GM19463 (cell line): ENCODE measurements at regions not wholly inside any gene's neighbourhood (a gene's known extent, or its start where the extent isn't known, plus 50 kb on each side); places are given as distances from the start of the nearest gene placed in this dataset.
"Not testable (repeated sequence)": the region's sequence is repeated elsewhere in the genome, so short reads cannot be mapped to it uniquely, and the experiment has no call there.

Experiments used
- ATAC-seq: cut with Tn5 transposase; IDR thresholded peaks from one replicate; pipeline ENCODE4 v1.9.1; 2021; ENCODE audit warnings: mild to moderate bottlenecking, moderate library complexity; ENCODE audit not compliant: unreplicated experiment

DNA sequence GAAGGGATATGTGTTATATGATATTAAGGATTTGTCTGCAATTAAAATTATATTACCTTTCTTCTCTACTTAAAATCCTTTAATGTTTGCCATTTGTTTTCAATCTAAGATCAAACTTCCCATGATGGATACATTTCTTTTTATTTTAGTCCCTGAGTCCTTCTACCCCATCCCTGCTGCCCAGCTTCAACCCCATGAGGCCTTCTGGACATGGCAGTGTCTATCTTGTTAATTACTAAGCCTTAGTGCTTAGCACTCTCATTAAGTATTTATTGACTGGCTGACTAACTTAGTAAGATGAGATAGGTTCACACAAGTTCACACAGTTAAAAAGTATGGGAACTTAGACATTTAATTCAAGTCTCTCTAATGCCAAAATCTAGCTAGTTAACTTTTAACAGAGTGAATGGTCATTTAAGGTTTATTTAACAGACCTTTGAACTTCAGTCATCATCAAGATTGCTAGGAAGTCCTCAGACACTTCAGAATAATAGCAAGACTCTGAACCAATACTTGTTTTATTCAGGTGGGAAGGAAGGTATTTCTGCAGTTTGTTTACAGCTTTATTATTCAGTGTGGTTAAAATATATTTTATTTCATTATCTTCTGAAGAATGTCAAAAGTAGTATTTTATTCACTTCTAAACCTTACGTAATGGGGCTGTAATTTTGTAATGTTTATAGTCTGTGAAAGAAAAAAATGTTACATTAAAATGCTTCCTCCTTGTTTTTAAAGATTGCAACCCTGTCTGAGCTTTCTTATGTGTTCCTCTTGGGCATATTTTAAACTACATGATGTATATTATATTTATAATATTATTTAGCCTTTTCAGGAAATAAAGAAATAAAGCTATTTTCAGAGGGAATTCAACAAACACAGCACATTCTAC is 848.9 kb downstream of the REEP3 start:
- ATAC-seq: no peak

DNA sequence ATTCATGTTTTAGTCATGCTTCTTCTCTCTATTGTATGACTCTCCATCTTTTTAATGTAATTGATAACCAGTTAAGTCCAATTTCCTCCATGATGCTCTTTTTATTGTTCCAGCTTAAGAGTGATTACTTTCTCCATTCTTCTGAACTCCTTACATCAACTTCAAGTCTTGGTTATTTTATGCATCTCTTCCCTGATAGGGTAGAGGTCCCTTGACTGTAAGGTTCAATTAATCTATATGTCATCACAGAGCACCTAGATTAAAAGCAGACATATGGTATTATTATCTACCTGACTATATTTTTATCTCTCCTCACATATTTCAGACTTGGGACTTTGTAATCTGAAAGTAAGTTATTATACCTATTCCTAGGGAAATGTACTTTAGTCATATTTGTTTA is 853.1 kb downstream of the REEP3 start:
- ATAC-seq: no peak

DNA sequence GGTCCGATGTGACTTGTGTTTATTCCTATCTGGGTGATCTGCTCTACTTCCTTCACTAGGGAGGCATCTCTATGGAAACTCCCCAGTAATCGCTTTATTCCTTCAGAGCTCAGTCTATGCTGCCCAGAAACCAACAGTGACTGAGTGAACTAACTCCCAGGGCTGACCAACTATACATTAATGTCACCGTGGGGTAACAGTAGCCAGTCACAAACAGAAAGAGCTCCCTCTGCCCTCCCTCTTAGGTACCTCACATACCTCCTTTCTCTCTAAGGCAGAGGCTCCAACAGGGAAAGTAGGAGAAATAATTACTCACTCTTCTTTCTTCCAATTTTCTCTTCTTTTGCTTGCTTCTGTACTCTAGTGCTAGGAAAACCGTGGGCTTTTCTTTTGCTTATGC is 855.0 kb downstream of the REEP3 start:
- ATAC-seq: no peak

DNA sequence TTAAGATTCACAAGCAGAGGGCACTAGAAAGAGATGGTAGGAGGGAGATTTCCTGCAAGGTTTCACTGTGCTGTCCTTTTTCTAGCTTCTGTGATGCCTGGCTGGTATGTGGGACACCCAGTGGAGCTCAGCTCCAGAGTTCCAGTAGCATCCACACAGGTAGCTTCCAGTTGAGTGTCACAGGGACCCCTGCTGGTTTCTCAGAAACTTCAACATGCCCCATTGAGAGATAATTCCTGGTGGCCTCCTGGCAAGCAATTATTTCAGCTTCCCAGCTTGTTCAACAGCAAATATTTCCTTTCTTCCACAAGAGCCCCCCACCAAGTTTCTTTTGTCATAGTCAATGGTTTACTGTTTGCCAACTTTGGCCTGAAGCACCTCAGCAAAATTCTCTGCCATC is 858.7 kb downstream of the REEP3 start:
- no peak for ATAC-seq

DNA sequence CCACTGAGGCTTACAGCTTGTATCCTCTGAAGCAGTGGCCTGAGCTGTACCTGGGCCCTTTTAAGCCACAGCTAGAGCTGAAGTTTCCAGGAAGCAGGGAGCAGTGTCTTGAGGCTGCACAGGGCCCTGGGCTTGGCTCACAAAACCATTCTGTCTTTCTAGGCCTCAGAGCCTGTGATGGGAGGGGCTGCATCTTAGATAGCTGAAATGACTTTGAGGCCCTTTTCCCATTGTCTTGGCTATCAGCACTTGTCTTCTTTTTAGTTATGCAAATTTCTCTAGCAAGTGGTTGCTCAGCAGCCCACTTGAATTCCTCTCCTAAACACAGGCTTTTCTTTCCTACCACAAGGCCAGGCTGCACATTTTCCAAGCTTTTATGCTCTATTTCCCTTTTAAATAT is 864.2 kb downstream of the REEP3 start:
- no peak for ATAC-seq

DNA sequence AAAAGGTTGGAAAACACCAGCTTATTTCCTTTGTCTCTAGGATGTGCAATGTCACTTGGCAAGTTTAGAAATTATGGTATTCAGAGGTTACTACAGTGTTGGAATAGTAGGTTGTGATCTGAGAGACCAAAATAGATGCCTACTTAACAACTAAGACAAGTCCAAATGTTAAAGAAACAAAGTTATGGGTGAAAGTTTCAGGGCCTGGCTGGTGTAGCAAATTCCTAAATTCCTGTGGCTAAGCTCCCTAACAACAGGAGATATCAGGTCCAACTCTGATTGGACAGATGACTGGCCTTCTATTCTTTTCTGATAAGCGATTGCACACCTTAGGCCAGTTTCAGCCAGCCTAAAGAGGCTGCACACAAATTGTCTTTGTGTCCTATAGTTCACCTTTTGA is 873.5 kb downstream of the REEP3 start:
- ATAC-seq: no peak

DNA sequence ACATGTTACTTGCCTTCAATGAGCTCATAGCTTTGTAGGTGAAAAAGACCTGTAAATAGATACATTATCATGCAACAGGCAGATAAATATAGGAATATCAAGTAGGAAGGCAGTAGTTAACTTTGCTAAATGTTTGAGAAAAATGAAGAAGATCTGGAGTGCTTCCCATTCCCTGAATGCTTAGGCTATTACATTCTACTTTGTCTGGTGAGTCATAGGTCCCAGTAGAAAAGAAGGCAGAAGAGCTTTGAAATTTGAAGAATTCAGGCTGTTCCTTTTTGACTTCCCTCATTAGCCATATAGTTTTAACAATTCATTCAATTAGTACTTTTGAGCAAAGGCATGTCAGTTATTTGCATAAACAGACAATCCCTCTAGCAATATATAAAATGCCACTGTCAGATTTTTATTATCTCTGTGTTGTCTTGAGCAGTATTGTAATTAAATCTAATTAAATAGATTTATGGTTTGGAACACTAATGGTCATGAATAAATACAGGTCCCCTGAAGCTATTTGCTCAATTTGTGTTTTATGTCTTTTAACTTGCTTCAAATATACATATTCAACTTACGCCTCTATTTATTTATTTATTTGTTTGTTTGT is 875.0 kb downstream of the REEP3 start:
- ATAC-seq: no peak

DNA sequence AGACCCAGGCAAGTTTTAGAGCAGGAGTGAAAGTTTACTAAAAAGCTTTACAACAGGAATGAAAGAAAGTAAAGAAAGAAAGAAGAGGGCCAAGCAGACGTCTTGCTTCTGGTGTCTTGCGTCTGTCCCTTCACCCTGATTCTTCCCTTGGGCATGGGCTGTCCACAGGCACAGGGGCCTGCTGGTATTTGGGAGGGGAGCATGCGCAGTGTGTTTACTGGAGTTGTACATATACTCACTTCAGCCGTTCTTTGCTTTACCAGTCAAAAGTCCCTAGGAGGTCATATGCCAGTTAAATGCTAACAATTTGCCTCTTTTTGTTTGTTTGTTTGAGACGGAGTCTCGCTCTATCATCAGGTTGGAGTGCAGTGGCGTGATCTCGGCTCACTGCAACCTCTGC is 875.9 kb downstream of the REEP3 start:
- no peak for ATAC-seq

DNA sequence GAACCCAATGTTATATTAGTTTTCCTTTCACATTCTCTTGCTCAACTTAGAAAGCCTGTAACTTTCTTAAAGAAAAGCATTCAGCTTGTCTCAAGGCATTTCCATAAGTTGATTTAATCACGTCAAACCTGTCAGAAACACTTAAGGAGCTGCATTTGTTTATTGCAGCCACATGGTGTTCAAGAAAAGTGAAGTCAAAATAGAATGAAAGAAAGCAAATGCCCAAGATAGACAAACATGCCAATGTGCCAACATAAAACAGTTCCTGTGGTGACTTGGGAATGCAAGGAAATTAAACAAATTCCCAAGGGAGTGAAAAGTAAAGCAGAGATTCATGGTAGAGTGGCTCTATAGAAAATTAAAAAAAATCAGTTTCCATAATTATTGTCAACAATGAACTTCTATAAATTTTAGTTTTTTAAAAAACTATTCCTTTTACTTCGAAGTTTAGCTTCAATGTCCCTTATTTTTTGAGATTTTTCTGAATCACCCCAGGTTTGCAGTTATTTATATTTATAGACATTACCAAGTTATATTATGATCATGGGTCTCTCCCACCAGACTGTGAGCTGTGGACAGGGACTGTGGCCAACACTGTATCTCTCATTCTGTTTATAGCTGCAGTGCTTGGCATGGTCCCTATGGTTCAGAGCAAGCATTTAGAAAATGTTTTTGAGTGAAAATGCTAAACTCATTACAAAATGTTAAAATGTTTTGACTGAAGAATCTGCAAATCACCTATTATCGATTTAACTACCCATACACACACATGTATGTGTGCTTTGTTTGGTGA is 887.4 kb downstream of the REEP3 start:
- no peak for ATAC-seq

DNA sequence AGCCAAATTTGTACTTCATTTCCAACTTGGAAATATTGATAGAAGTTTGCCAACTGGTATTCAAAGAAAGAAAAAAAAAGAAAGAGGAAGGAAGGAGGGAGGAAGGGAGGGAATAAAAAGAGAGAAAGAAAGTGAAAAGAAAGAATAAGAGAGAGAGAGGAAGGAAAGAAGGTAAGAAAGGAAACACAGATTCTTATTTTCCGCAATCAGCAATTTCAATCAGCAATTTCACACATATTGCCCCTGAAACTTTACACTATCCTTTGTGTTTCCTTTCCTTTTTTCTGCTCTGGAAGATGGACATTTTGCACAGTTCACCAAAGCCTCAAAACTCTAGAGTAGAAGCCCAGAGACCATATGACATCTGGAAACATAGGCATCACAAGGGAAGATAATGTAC is 888.1 kb downstream of the REEP3 start:
- no peak for ATAC-seq

DNA sequence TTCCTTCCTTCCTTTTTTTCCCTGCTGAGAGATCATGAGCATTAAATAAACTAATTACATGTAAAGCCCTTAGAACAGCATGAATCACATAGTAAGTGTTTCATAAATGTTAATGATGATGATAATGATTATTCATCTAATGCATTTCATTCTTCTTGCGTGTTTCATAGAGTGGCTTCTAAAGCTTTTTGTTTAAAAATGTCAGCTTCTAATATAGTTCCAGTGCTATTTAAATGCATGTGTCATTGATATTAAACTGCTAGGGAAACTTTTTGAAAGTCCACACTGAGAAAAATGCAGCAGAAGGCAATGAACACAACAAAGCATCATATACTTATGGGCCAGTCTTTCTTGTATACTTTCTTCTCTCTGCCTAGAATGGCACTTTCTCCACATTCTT is 894.8 kb downstream of the REEP3 start:
- ATAC-seq: no peak

DNA sequence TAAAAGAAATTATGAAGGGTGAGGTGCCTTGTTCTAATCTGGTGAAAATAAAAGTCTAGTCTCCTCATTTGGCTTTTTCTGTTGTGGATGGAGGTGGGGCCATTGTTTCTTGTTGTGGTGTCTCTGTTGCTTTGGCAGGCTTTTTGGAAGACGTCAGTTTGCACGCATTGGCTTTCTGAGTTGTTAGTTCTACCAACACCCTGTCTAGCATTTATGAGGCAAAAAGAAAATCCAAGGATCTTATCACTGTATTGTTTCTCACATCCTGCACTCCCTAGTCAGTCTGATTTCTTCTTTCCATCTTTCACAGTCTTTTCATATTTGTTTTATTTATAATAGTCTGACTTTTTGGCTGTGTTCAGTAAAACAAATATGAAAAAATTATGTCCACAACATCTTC is 898.3 kb downstream of the REEP3 start:
- ATAC-seq: no peak

DNA sequence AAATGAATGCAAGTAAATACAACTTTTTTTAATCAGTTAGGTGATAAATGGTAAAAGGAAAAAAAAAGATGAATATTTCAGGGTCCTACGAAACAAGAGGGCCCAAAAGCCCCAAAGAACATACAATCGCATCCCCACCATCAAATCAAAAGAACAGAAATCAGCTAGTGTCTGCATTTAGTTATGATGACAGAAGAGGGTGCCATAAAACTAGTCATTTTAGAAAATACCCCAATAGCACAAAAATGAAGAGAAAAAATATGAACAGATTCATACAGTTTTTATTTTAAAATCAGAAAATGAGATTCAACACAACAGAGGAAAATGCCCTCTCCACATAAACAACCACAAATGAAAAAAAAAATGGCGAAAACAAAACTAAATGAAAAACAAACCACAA is 905.5 kb downstream of the REEP3 start:
- ATAC-seq: no peak

DNA sequence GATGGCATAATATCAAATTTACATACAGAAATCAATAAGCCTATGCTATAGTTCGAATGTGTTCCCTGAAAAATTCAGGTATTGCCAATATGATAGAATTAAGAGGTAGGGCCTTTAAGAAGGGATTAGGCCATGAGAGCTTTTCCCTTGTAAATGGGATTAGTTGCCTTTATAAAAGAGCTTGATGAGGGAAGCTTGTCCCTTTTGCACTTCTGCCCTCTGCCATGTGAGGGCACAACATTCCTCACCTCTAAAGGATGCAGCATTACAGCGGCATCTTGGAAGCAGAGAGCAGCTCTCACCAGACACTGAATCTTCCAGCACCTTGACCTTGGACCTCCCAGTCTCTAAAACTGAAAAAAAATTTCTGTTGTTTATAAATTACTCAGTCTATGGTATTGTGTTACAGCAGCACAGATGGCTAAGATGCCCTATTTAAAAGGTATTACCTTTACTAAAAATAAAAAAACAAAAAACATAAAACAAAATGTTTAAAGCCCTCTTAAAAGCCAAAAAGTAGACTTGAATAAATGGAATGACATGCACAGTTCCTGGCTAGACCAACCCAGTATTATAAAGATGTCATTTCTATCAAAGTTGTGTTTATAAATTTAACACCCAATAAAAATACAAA is 909.6 kb downstream of the REEP3 start:
- ATAC-seq: no peak

DNA sequence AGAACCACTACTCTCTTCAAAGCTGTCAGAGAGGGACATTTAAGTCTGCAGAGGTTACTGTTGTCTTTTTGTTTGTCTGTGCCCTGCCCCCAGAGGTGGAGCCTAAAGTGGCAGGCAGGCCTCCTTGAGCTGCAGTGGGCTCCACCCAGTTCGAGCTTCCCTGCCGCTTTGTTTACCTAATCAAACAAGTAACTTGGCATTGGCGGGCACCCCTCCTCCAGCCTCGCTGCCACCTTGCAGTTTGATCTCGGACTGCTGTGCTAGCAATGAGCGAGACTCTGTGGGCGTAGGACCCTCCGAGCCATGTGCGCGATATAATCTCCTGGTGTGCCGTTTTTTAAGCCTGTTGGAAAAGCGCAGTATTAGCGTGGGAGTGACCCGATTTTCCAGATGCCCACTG is 920.7 kb downstream of the REEP3 start:
- not testable (repeated sequence) for ATAC-seq

DNA sequence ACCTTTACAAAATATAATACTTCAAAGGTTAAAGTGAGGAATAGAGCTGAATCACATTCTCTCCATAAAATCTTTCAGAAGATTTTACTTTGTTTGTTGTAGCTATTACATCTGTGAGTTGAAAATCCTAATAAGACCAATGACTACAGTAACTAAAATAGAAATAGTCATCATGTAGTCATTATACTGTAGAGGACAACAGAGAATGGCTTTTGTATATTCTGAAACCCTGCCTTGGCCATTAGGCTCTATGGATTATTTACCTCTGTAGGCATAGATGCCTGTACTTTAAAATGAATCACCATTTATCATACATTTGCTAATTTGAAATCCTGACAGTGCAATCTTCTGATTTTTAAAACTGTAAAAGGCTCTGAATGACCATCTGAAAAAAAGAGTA is 923.0 kb downstream of the REEP3 start:
- no peak for ATAC-seq

DNA sequence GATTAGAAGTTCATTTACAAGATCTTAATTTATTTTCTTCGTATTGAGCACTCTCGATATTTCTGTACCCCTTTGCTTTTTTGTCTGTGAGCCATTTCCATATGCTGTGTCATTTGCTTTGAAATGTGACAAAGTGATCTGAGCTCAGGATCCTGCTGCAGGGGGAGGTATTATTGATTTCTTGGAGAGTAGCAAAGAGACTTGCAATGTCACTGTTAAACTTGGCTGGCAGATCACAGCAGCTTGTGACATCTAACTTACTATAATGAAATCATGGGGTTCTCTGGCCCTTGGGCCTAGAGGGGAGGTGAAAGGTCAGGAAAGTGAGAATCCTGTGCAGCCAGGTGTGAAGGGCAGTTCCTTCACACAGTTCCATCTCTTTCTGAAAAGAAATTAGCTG is 923.4 kb downstream of the REEP3 start:
- ATAC-seq: no peak

DNA sequence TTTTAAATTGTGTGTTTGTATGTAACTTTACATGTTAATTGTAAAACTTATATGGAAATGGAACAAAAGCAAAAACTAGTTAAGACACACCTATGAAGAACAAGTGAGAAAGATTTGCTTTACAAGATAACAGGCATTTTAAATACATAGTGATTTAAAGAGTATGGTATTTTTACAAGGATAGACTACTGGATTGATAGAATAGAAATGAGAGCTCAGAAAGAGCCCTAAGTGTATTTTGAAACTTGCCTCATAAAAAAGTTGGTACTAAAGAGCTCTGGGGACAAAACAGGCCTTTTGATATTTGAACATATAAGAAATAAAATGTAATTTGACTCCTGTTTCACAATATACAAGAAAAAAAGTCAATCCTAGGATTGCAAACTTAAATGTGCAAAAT is 928.4 kb downstream of the REEP3 start:
- no peak for ATAC-seq

DNA sequence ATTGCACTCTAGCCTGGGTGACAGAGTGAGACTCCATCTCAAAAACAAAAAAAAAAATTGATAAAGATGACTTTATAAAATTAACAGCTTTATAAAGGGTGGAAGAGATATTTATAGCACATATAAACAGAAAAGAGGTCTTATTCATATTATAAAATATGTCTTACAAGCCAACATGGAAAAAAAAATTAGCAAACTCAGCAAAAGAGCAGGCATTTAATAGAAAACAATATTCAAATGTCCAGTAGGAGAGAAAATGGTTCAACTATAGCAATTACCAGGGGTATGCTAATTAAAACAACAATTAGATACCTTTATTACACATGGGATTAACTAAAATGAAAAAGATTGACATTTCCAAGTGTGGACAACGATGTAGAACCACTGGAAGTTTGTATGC is 929.1 kb downstream of the REEP3 start:
- ATAC-seq: no peak

DNA sequence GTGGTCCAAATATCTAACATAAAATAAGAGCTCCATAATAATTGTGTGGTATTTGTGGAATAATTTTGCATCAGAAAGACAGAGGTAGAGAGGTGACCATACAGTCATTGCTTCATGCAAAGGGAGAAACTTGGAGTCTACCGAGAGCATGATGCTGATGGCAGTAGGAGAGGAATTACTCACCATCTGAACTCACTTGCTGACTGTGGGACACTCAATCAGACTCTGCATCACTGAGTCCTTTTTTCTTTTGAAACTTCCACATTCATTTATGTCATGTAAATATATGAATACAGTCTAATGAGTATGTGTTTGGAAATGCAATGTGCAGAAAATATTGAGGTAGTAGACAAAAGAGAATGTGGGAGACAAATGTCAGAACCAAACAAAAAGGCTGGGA is 933.8 kb downstream of the REEP3 start:
- ATAC-seq: no peak

DNA sequence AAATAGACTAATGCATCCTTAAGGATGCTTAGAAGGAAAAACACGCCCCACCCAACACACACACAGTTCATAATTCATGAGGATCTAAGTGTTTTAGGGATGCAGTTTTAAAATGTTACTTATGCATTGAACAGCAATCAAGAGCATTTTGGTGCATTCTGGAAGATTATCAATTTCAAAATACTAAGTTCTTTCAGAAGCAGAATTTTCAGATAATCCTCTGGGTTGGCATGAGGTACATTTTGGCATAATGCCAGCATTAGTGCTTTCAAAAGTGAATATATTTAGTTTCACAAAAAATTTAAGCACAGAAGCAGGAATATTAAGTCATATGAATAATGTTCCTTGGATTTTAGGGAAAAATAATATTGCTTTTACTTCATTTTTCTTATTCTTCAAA is 937.1 kb downstream of the REEP3 start:
- ATAC-seq: no peak
